ENCODE measurements at regions not wholly inside any gene's neighbourhood (a gene's known extent, or its start where the extent isn't known, plus 50 kb on each side); places are given as distances from the start of the nearest gene placed in this dataset.

- TF ChIP-seq CTCF (conservative IDR thresholded peaks at IDR 0.05; ENCODE audit: low read length) (no peak), EZH2phosphoT487 (IDR thresholded peaks at IDR 0.05; ENCODE audit: borderline replicate concordance, low read depth, low read length) (no peak)
Measured at GRCh38 chr5:105865834-105866233, 1804.9 kb downstream of the EFNA5 start.
